ENCODE measurements at regions not wholly inside any gene's neighbourhood (a gene's known extent, or its start where the extent isn't known, plus 50 kb on each side); places are given as distances from the start of the nearest gene placed in this dataset.

GRCh38 chr3:119091936-119092677, 53.9 kb upstream of the TEX55 start:
- DNase-seq (ENCODE audit: low spot score in 2 of 2), result no peak
- intact Hi-C loops (cut with DNase I; ENCODE audit: low total_unique reads), result loop anchor here (10.0 kb wide), 2 partner anchors 207 to 437 kb away; no protein-coding TSS in a partner anchor
- TF ChIP-seq POLR2A (IDR thresholded peaks at IDR 0.05) (no peak), CTCF (IDR thresholded peaks at IDR 0.05) (no peak)
- no peak overlapping the region for H3K4me3 ChIP-seq (ENCODE audit: low read depth, poor library complexity, severe bottlenecking)
- 86 to 90% methylated on average over 11 of the region's 11 CpGs for WGBS, 2 donors

GRCh38 chr3:119087799-119088198, 53.2 kb upstream of the IGSF11 start:
- no peak for TF ChIP-seq CTCF (IDR thresholded peaks at IDR 0.05)
- TF ChIP-seq POLR2A (IDR thresholded peaks at IDR 0.05), result no peak
- intact Hi-C loops (cut with DNase I; ENCODE audit: low total_unique reads), result no loop called here
- DNase-seq (ENCODE audit: low spot score in 2 of 2), result no peak
- H3K4me3 ChIP-seq (ENCODE audit: low read depth, poor library complexity, severe bottlenecking), result no peak overlapping the region
- 38 to 48% methylated on average over 1 of the region's 1 CpG for WGBS, 2 donors

- WGBS, 2 donors, result 82 to 90% methylated on average over 3 of the region's 3 CpGs
- DNase-seq (ENCODE audit: low spot score in 2 of 2), result no peak
- TF ChIP-seq CTCF (IDR thresholded peaks at IDR 0.05) (no peak), POLR2A (IDR thresholded peaks at IDR 0.05) (no peak)
- intact Hi-C loops (cut with DNase I; ENCODE audit: low total_unique reads), result no loop called here
- no peak overlapping the region for H3K4me3 ChIP-seq (ENCODE audit: low read depth, poor library complexity, severe bottlenecking)
These were observed 50.4 kb upstream of the IGSF11 start for GRCh38 chr3:119085070-119085439.

- TF ChIP-seq CTCF (IDR thresholded peaks at IDR 0.05) (no peak), POLR2A (IDR thresholded peaks at IDR 0.05) (no peak)
- 56 to 64% methylated on average over 4 of the region's 4 CpGs for WGBS, 2 donors
- intact Hi-C loops (cut with DNase I; ENCODE audit: low total_unique reads), result no loop called here
- DNase-seq (ENCODE audit: low spot score in 2 of 2), result no peak
- no peak overlapping the region for H3K4me3 ChIP-seq (ENCODE audit: low read depth, poor library complexity, severe bottlenecking)
These were observed 49.9 kb upstream of the IGSF11 start for GRCh38 chr3:119084371-119085069.
